Breast epithelium (tissue), 3 donors: ENCODE measurements at regions not wholly inside any gene's neighbourhood (a gene's known extent, or its start where the extent isn't known, plus 50 kb on each side); places are given as distances from the start of the nearest gene placed in this dataset.

Source experiments
- CTCF ChIP-seq, 3 donors: fragments of 450-650 bp; IDR thresholded peaks; one replicate each; pipeline ENCODE4 v1.5.1; 2016 to 2017; ENCODE audit warnings: antibody characterized with exemption in 3 of 3, mild to moderate bottlenecking in 3 of 3, moderate library complexity in 3 of 3
- POLR2AphosphoS5 ChIP-seq, 3 donors: sonication (generic); formaldehyde crosslinking; IDR thresholded peaks; one replicate each; pipeline ENCODE4 v1.6.1; 2017; ENCODE audit warnings: antibody characterized with exemption in 3 of 3

GRCh38 chr10:10047426-10047825 is 970.2 kb upstream of the CELF2 start:
- no peak for TF ChIP-seq CTCF (IDR thresholded peaks at IDR 0.05)
- no peak for TF ChIP-seq POLR2AphosphoS5 (IDR thresholded peaks at IDR 0.05)
